IMR-90 (cell line): ENCODE measurements at regions not wholly inside any gene's neighbourhood (a gene's known extent, or its start where the extent isn't known, plus 50 kb on each side); places are given as distances from the start of the nearest gene placed in this dataset.
A peak's percentile ranks its signal among the peaks of the same experiment; 100 is the strongest.

Experiments used
- ATAC-seq: fragments of 200-7000 bp; cut with Tn5 transposase; 2 replicates; pipeline ENCODE4 v1.9.1; 2020; ENCODE audit warnings: low read depth, mild to moderate bottlenecking, moderate library complexity
- BruUV-seq: library from RNA; stranded (reverse); fragments of 400-500 nt; replicated peaks from 2 replicates; lab custom pipeline; 2021; lab: Mats Ljungman, UMichigan
- CTCF ChIA-PET: fragments of 300-600 bp; formaldehyde crosslinking; extraction: SDS; loops from one replicate; lab custom pipeline; 2021; ENCODE audit warnings: antibody characterized with exemption; lab: Yijun Ruan, JAX
- POLR2A ChIA-PET: fragments of 300-600 bp; sonication (Branson Sonifier 250); formaldehyde crosslinking; loops from one replicate; lab custom pipeline; 2022; ENCODE audit warnings: antibody characterized with exemption; ENCODE audit not compliant: unreplicated experiment; lab: Charles Lee
- DNase-seq: peaks from one replicate; pipeline ENCODE4 v3.0.0; 2013
- H2AFZ ChIP-seq: replicated peaks from 2 replicates; pipeline ENCODE3; 2013; ENCODE audit warnings: low read length, mild to moderate bottlenecking; ENCODE audit not compliant: poor library complexity
- H2AK5ac ChIP-seq: 2 replicates; pipeline ENCODE4 v1.6.1; 2013; ENCODE audit warnings: low read depth, low read length, inconsistent platforms
- H2AK9ac ChIP-seq: replicated peaks from 2 replicates; pipeline ENCODE3; 2013; ENCODE audit warnings: mild to moderate bottlenecking, low read depth, low read length, moderate library complexity; ENCODE audit not compliant: poor library complexity
- H2BK120ac ChIP-seq: 2 replicates; pipeline ENCODE4 v1.6.1; 2013; ENCODE audit warnings: low read depth, low read length, inconsistent platforms
- H2BK15ac ChIP-seq: 3 replicates; pipeline ENCODE4 v1.6.1; 2013; ENCODE audit warnings: low read depth, low read length, inconsistent platforms
- H2BK20ac ChIP-seq: 2 replicates; pipeline ENCODE4 v1.6.1; 2013; ENCODE audit warnings: low read depth, mild to moderate bottlenecking, inconsistent platforms, low read length, moderate library complexity
- H2BK5ac ChIP-seq: 2 replicates; pipeline ENCODE4 v1.6.1; 2013; ENCODE audit warnings: mild to moderate bottlenecking, low read depth, low read length, inconsistent platforms; ENCODE audit not compliant: poor library complexity, severe bottlenecking
- H3K14ac ChIP-seq: replicated peaks from 2 replicates; pipeline ENCODE4 v1.6.1; 2013; ENCODE audit warnings: low read depth, low read length, inconsistent platforms
- H3K18ac ChIP-seq: 2 replicates; pipeline ENCODE4 v1.6.1; 2013; ENCODE audit warnings: low read depth, low read length, control low read depth
- H3K23ac ChIP-seq: 2 replicates; pipeline ENCODE4 v1.6.1; 2013; ENCODE audit warnings: low read depth, low read length, inconsistent platforms
- H3K27ac ChIP-seq: 2 replicates; pipeline ENCODE4 v1.5.1; 2013; ENCODE audit warnings: mild to moderate bottlenecking, control low read depth, low read length; ENCODE audit not compliant: insufficient read depth
- H3K27me3 ChIP-seq: 2 replicates; pipeline ENCODE4 v1.6.1; 2013; ENCODE audit warnings: low read length; ENCODE audit not compliant: control insufficient read depth, insufficient read depth
- H3K36me3 ChIP-seq: 2 replicates; pipeline ENCODE4 v1.6.1; 2013; ENCODE audit warnings: low read length, mixed read lengths; ENCODE audit not compliant: control insufficient read depth, insufficient read depth
- H3K4ac ChIP-seq: 2 replicates; pipeline ENCODE4 v1.6.1; 2013; ENCODE audit warnings: low read depth, low read length, inconsistent platforms
- H3K4me1 ChIP-seq: 2 replicates; pipeline ENCODE4 v1.6.1; 2013; ENCODE audit warnings: low read length, mixed read lengths; ENCODE audit not compliant: control insufficient read depth, insufficient read depth
- H3K4me2 ChIP-seq: 2 replicates; pipeline ENCODE4 v1.6.1; 2013; ENCODE audit warnings: low read depth, mild to moderate bottlenecking, control low read depth, low read length, moderate library complexity
- H3K4me3 ChIP-seq: 2 replicates; pipeline ENCODE4 v1.5.1; 2013; ENCODE audit warnings: low read depth, mild to moderate bottlenecking, control low read depth, low read length, moderate library complexity; ENCODE audit not compliant: insufficient read depth
- H3K56ac ChIP-seq: 2 replicates; pipeline ENCODE4 v1.6.1; 2013; ENCODE audit warnings: low read length, inconsistent platforms; ENCODE audit not compliant: insufficient read depth; ENCODE audit errors: extremely low read depth
- H3K79me1 ChIP-seq, 2 experiments: 2 replicates each; pipeline ENCODE4 v1.6.1; 2013; ENCODE audit warnings: low read length in 2 of 2, inconsistent platforms in 1 of 2, low read depth in 1 of 2
- H3K9ac ChIP-seq: 2 replicates; pipeline ENCODE4 v1.6.1; 2013; ENCODE audit warnings: low read depth, low read length, control low read depth
- H3K9me1 ChIP-seq: 2 replicates; pipeline ENCODE4 v1.6.1; 2013; ENCODE audit warnings: low read length, inconsistent platforms; ENCODE audit not compliant: insufficient read depth
- H3K9me3 ChIP-seq: 2 replicates; pipeline ENCODE4 v1.6.1; 2013; ENCODE audit warnings: low read length; ENCODE audit not compliant: control insufficient read depth, insufficient read depth
- H4K20me1 ChIP-seq: 2 replicates; pipeline ENCODE4 v1.6.1; 2013; ENCODE audit warnings: low read length, inconsistent platforms; ENCODE audit not compliant: insufficient read depth
- H4K5ac ChIP-seq: 2 replicates; pipeline ENCODE4 v1.6.1; 2013; ENCODE audit warnings: mild to moderate bottlenecking, low read depth, low read length, control low read depth
- H4K8ac ChIP-seq, 2 experiments: 2 replicates each; pipeline ENCODE4 v1.6.1; 2013; ENCODE audit warnings: low read depth in 2 of 2, low read length in 2 of 2, control low read depth in 1 of 2, inconsistent platforms in 1 of 2
- H4K91ac ChIP-seq: 2 replicates; pipeline ENCODE4 v1.6.1; 2013; ENCODE audit warnings: low read depth, low read length, inconsistent platforms; ENCODE audit not compliant: insufficient read depth
- MAZ ChIP-seq: IDR thresholded peaks from 2 replicates; pipeline ENCODE4 v1.6.1; 2012; ENCODE audit warnings: low read depth, mild to moderate bottlenecking, low read length, improper control_type of control experiment, moderate library complexity, borderline replicate concordance
- WGBS, 2 experiments: methylation state at CpG; one replicate each; pipeline versions ENCODE4 v1.1.5 to v1.1.7; 2013; ENCODE audit warnings: missing lambda C conversion rate in 2 of 2; ENCODE audit not compliant: insufficient read length in 1 of 2; ENCODE audit errors: extremely low coverage in 2 of 2; 5-methylcytosine and 5-hydroxymethylcytosine counted together
- dilution Hi-C: fragments of 300-500 bp; cut with HindIII; formaldehyde crosslinking; loops from one replicate; pipeline ENCODE4 v1.14.3; 2018; ENCODE audit warnings: low sequenced_read_pairs; ENCODE audit not compliant: unreplicated experiment
- in situ Hi-C: fragments of 300-500 bp; cut with MboI; formaldehyde crosslinking; loops from 3 replicates; pipeline ENCODE4 v1.14.3; 2019; ENCODE audit warnings: low sequenced_read_pairs, inconsistent platforms, mixed read lengths
- intact Hi-C: fragments of 100-400 bp; cut with micrococcal nuclease; formaldehyde crosslinking; loops from 2 replicates; pipeline ENCODE4 v1.10.0; 2022

- no peak overlapping the region for H2AK5ac ChIP-seq
- no peak overlapping the region for H3K27ac ChIP-seq
- in situ Hi-C loops (no loop called here), intact Hi-C loops (no loop called here), dilution Hi-C loops (no loop called here)
- H3K79me1 ChIP-seq = no peaks in the 10 kb centered on the region
- no peak overlapping the region for H3K18ac ChIP-seq
- no peak overlapping the region for H2BK120ac ChIP-seq
- no peak overlapping the region for H2AFZ ChIP-seq
- H3K4me2 ChIP-seq = no peak overlapping the region
- H3K4me3 ChIP-seq = no peak overlapping the region
- H3K4ac ChIP-seq = no peak overlapping the region
- no peak overlapping the region for H2AK9ac ChIP-seq
- no peak for TF ChIP-seq MAZ
- H3K56ac ChIP-seq = no peak overlapping the region
- no peak overlapping the region for H2BK5ac ChIP-seq
- no peak overlapping the region for H3K14ac ChIP-seq
- H4K8ac ChIP-seq = no peak overlapping the region
- BruUV-seq = no TSS peak
- ChIA-PET CTCF (no interaction called here), POLR2A (no interaction called here)
- no peaks in the 10 kb centered on the region for H3K4me1 ChIP-seq
- no peak overlapping the region for H4K5ac ChIP-seq
- H2BK15ac ChIP-seq = no peak overlapping the region
- no peaks in the 10 kb centered on the region for H3K36me3 ChIP-seq
- H3K9me1 ChIP-seq = no peaks in the 10 kb centered on the region
- H3K23ac ChIP-seq = no peak overlapping the region
- no peak overlapping the region for H3K9ac ChIP-seq
- WGBS, 2 experiments = no CpG with 5 or more reads among the region's 1 CpG
- peak; percentile 27; the same call in 1 of the 2 replicates for ATAC-seq
- H3K27me3 ChIP-seq = no peaks in the 10 kb centered on the region
- H3K9me3 ChIP-seq = no peaks in the 10 kb centered on the region
- no peaks in the 10 kb centered on the region for H4K20me1 ChIP-seq
- DNase-seq = no peak
- H2BK20ac ChIP-seq = no peak overlapping the region
- H4K91ac ChIP-seq = no peak overlapping the region
These were observed 127.1 kb upstream of the DCAF8L1 start for GRCh38 chrX:28108186-28108945.
